ENCODE measurements at regions not wholly inside any gene's neighbourhood (a gene's known extent, or its start where the extent isn't known, plus 50 kb on each side); places are given as distances from the start of the nearest gene placed in this dataset.

- in situ Hi-C loops (cut with MboI; ENCODE audit: low sequenced_read_pairs in 4 of 4) (no loop called here), intact Hi-C loops (cut with DNase I; ENCODE audit: low total_unique reads) (no loop called here)
- no peak for ATAC-seq
- Histone ChIP-seq H3K36me3 (no peaks in the 10 kb centered on the region), H3K9me3 (no peaks in the 10 kb centered on the region), H3K4me3 (no peak overlapping the region), H3K27me3 (no peaks in the 10 kb centered on the region), H3K27ac (no peak overlapping the region), H3K4me1 (no peaks in the 10 kb centered on the region)
- DNase-seq: no peak
- no peak for TF ChIP-seq POLR2A (IDR thresholded peaks at IDR 0.05)
- TF ChIP-seq CTCF (IDR thresholded peaks at IDR 0.05 in 4 of 5, conservative IDR thresholded peaks at IDR 0.05 in 1 of 5): no peak
These were observed 170.6 kb upstream of the PROX1 start for GRCh38 chr1:213817156-213817555.

- H3K27me3 ChIP-seq: no peaks in the 10 kb centered on the region
- in situ Hi-C loops (cut with MboI; ENCODE audit: low sequenced_read_pairs in 4 of 4) (no loop called here), intact Hi-C loops (cut with DNase I; ENCODE audit: low total_unique reads) (no loop called here)
- no peaks in the 10 kb centered on the region for H3K9me3 ChIP-seq
- H3K36me3 ChIP-seq: no peaks in the 10 kb centered on the region
- H3K27ac ChIP-seq: no peak overlapping the region
- DNase-seq: no peak
- H3K4me3 ChIP-seq: no peak overlapping the region
- TF ChIP-seq CTCF (IDR thresholded peaks at IDR 0.05 in 4 of 5, conservative IDR thresholded peaks at IDR 0.05 in 1 of 5): no peak
- no peak for TF ChIP-seq POLR2A (IDR thresholded peaks at IDR 0.05)
- no peak for ATAC-seq
- H3K4me1 ChIP-seq: no peaks in the 10 kb centered on the region
These were observed 167.2 kb upstream of the PROX1 start for GRCh38 chr1:213820362-213821149.

GRCh38 chr1:213821175-213821942 lies 166.4 kb upstream of the PROX1 start:
- DNase-seq (no peak), ATAC-seq (no peak)
- no peaks in the 10 kb centered on the region for H3K27me3 ChIP-seq
- intact Hi-C loops (cut with DNase I; ENCODE audit: low total_unique reads): no loop called here
- no peak overlapping the region for H3K27ac ChIP-seq
- no peaks in the 10 kb centered on the region for H3K9me3 ChIP-seq
- no peaks in the 10 kb centered on the region for H3K4me1 ChIP-seq
- H3K4me3 ChIP-seq: no peak overlapping the region
- H3K36me3 ChIP-seq: no peaks in the 10 kb centered on the region
- in situ Hi-C loops (cut with MboI; ENCODE audit: low sequenced_read_pairs in 4 of 4): no loop called here
- no peak for TF ChIP-seq CTCF (IDR thresholded peaks at IDR 0.05 in 4 of 5, conservative IDR thresholded peaks at IDR 0.05 in 1 of 5)
- no peak for TF ChIP-seq POLR2A (IDR thresholded peaks at IDR 0.05)

GRCh38 chr1:213821943-213822334 lies 165.8 kb upstream of the PROX1 start:
- Histone ChIP-seq H3K27ac (no peak overlapping the region), H3K27me3 (no peaks in the 10 kb centered on the region), H3K4me1 (no peaks in the 10 kb centered on the region), H3K9me3 (no peaks in the 10 kb centered on the region), H3K36me3 (no peaks in the 10 kb centered on the region), H3K4me3 (no peak overlapping the region)
- TF ChIP-seq POLR2A (IDR thresholded peaks at IDR 0.05) (no peak), CTCF (IDR thresholded peaks at IDR 0.05 in 4 of 5, conservative IDR thresholded peaks at IDR 0.05 in 1 of 5) (no peak)
- no peak for DNase-seq
- intact Hi-C loops (cut with DNase I; ENCODE audit: low total_unique reads) (no loop called here), in situ Hi-C loops (cut with MboI; ENCODE audit: low sequenced_read_pairs in 4 of 4) (no loop called here)
- no peak for ATAC-seq
